HG02938 (cell line): ENCODE measurements at regions not wholly inside any gene's neighbourhood (a gene's known extent, or its start where the extent isn't known, plus 50 kb on each side); places are given as distances from the start of the nearest gene placed in this dataset.

Experiments used
- ATAC-seq: cut with Tn5 transposase; IDR thresholded peaks from one replicate; pipeline ENCODE4 v1.9.1; 2021; ENCODE audit warnings: mild to moderate bottlenecking, moderate library complexity; ENCODE audit not compliant: unreplicated experiment

GRCh38 chr2:81238462-81238861 lies 933.9 kb upstream of the LRRTM1 start:
- ATAC-seq, result no peak

GRCh38 chr2:81235601-81236000 lies 931.0 kb upstream of the LRRTM1 start:
- no peak for ATAC-seq

- no peak for ATAC-seq
These were observed 930.2 kb upstream of the LRRTM1 start for GRCh38 chr2:81234711-81235110.

- no peak for ATAC-seq
These were observed 921.2 kb upstream of the LRRTM1 start for GRCh38 chr2:81225756-81226155.

- no peak for ATAC-seq
These were observed 909.0 kb upstream of the LRRTM1 start for GRCh38 chr2:81213598-81213997.

- no peak for ATAC-seq
These were observed 901.7 kb upstream of the LRRTM1 start for GRCh38 chr2:81206216-81206615.

- no peak for ATAC-seq
These were observed 892.5 kb upstream of the LRRTM1 start for GRCh38 chr2:81196933-81197628.

GRCh38 chr2:81196383-81196851 lies 891.9 kb upstream of the LRRTM1 start:
- no peak for ATAC-seq

GRCh38 chr2:81195774-81196382 lies 891.3 kb upstream of the LRRTM1 start:
- ATAC-seq, result no peak

- no peak for ATAC-seq
These were observed 890.6 kb upstream of the LRRTM1 start for GRCh38 chr2:81195017-81195773.

- no peak for ATAC-seq
These were observed 890.0 kb upstream of the LRRTM1 start for GRCh38 chr2:81194581-81194980.

- no peak for ATAC-seq
These were observed 889.6 kb upstream of the LRRTM1 start for GRCh38 chr2:81194176-81194575.

GRCh38 chr2:81181845-81182244 lies 877.3 kb upstream of the LRRTM1 start:
- no peak for ATAC-seq

- ATAC-seq, result no peak
These were observed 866.9 kb upstream of the LRRTM1 start for GRCh38 chr2:81171447-81171846.

GRCh38 chr2:81163583-81163982 lies 859.0 kb upstream of the LRRTM1 start:
- no peak for ATAC-seq

- ATAC-seq, result no peak
These were observed 854.0 kb upstream of the LRRTM1 start for GRCh38 chr2:81158505-81158904.

GRCh38 chr2:81148323-81148722 lies 843.8 kb upstream of the LRRTM1 start:
- ATAC-seq, result no peak

GRCh38 chr2:81136296-81136695 lies 831.7 kb upstream of the LRRTM1 start:
- no peak for ATAC-seq

- ATAC-seq, result no peak
These were observed 792.8 kb upstream of the LRRTM1 start for GRCh38 chr2:81097361-81097760.

GRCh38 chr2:81093031-81093430 lies 788.5 kb upstream of the LRRTM1 start:
- no peak for ATAC-seq

GRCh38 chr2:81087646-81088045 lies 783.1 kb upstream of the LRRTM1 start:
- ATAC-seq, result no peak

GRCh38 chr2:81084101-81084500 lies 779.5 kb upstream of the LRRTM1 start:
- no peak for ATAC-seq
